ENCODE measurements at regions not wholly inside any gene's neighbourhood (a gene's known extent, or its start where the extent isn't known, plus 50 kb on each side); places are given as distances from the start of the nearest gene placed in this dataset.
"Not testable (repeated sequence)": the region's sequence is repeated elsewhere in the genome, so short reads cannot be mapped to it uniquely, and the experiment has no call there.

DNA sequence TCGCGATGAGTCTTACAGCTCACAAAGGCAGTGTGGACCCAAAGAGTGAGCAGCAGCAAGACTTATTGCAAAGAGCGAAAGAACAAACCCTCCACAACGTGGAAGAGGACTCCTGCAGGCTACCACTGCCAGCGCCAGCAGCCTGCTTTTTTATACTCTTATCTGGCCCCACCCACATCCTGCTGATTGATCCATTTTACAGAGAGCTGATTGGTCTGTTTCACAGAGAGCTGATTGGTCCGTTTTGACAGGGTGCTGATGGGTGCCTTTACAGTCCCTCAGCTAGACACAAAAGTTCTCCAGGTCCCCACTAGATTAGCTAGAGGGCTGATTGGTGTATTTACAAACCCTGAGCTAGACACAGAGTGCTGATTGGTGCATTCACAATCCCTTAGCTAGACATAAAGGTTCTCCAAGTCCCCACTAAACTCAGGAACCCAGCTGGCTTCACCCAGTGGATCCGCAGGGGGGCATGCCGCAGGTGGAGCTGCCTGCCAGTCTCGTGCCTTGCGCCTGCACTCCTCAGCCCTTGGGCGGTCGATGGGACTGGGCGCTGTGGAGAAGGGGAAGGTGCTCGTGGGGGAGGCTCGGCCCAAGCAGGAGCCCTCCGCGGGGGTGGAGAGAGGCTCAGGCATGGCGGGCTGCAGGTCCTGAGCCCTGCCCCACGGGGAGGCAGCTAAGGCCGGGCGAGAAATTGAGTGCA is 75.7 kb downstream of the QDPR start:
- not testable (repeated sequence) for TF ChIP-seq CTCF, POLR2A, EP300, POLR2AphosphoS5 (IDR thresholded peaks at IDR 0.05)

All from stomach (tissue), 4 donors.